GM23338 (cell line): ENCODE measurements at regions not wholly inside any gene's neighbourhood (a gene's known extent, or its start where the extent isn't known, plus 50 kb on each side); places are given as distances from the start of the nearest gene placed in this dataset.
A peak's percentile ranks its signal among the peaks of the same experiment; 100 is the strongest.

Experiments
- CTCF ChIP-seq, 2 experiments: fragments of 200-600 bp in 1 of 2; sonication (generic) in 1 of 2; conservative IDR thresholded peaks; 2 replicates each; pipeline versions ENCODE4 v1.5.1 to v1.6.1; 2016 to 2017; ENCODE audit warnings: antibody characterized with exemption in 2 of 2, low read depth in 2 of 2, mild to moderate bottlenecking in 2 of 2, moderate library complexity in 1 of 2
- EZH2 ChIP-seq: fragments of 200-600 bp; sonication (generic); IDR thresholded peaks from one replicate; pipeline ENCODE4 v1.8.0; 2017; ENCODE audit warnings: antibody characterized with exemption, mild to moderate bottlenecking, low read depth; ENCODE audit not compliant: unreplicated experiment
- EZH2phosphoT487 ChIP-seq: fragments of 200-600 bp; sonication (generic); IDR thresholded peaks from one replicate; pipeline ENCODE4 v1.8.1; 2018; ENCODE audit warnings: antibody characterized with exemption; ENCODE audit not compliant: unreplicated experiment
- POLR2AphosphoS5 ChIP-seq: IDR thresholded peaks from 2 replicates; pipeline ENCODE4 v1.6.1; 2016; ENCODE audit warnings: antibody characterized with exemption, low read depth
- REST ChIP-seq: IDR thresholded peaks from one replicate; pipeline ENCODE4 v1.6.1; 2018; ENCODE audit warnings: antibody characterized with exemption; ENCODE audit not compliant: unreplicated experiment
- ZNF114 ChIP-seq: fragments of 250-450 bp; sonication (Bioruptor Pico); IDR thresholded peaks from 2 replicates; pipeline ENCODE4 v1.5.0; 2020; ENCODE audit warnings: mild to moderate bottlenecking, moderate library complexity

- no peak for TF ChIP-seq EZH2
- peak; percentile 46 to 70 for TF ChIP-seq CTCF (conservative IDR thresholded peaks at IDR 0.05; ENCODE audit: low read depth in 2 of 2)
- no peak for TF ChIP-seq REST
- TF ChIP-seq EZH2phosphoT487: no peak
- no peak for TF ChIP-seq POLR2AphosphoS5
- no peak for TF ChIP-seq ZNF114 (CRISPR knock-in tag)
Observed at GRCh38 chrX:128992107-128992971, 531.0 kb downstream of the SMARCA1 start.
